ENCODE measurements at regions not wholly inside any gene's neighbourhood (a gene's known extent, or its start where the extent isn't known, plus 50 kb on each side); places are given as distances from the start of the nearest gene placed in this dataset.
A peak's percentile ranks its signal among the peaks of the same experiment; 100 is the strongest.

DNA sequence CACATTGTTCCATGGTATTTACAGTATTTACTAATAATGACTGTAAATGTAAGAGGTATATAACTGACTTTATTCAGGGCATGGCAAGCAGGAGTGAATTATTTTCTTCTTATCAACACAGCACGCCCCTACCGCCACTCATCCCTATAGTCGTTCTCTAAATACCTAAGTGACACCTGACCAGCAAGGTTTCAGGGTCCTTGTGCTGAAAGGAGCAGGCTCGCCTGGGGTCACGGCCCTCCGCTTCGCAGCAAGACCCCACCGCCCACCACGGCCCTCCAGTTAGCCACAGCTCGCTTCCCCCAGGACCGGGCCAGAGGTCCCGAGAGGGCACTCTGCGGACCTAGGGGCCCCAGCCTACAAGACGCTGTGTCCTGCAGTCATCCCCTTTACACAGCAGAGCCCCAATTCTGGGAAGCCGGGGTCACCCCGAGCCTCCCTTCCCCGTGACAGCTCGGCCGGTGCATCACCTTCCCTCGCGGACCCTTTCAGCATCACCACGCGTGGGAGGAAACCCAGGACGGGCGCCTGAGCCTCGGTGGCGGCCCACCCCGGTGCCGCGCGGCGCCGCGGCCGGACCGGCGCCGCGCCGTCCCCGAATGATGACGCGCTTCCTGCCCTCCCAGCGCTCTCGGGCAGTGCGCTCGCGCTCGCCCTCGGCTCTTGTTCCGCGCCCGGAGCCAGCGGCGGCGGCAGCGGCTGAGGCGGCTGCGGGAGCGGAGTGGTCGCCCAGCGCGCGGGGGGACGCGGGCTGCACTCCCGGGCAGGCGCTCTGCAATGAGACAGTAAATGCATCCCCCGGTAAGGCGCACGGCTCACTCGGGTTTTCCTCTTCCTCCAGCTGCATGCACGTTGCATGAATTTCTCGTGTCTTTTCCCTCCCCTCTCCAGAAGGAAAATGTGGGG lies 225.1 kb upstream of the C2CD4B start, which contains the start of gene TLN2:
Gene TLN2 (plus strand): TSS at position 666 of the 906 bp plus-strand sequence.
- peaks cover 20% of the 10 kb centered on the region for H3K27me3 Mint-ChIP-seq (ENCODE audit: low read depth)
- peaks cover 15% of the 10 kb centered on the region for H3K4me1 Mint-ChIP-seq (ENCODE audit: low read depth)
- H3K9me3 Mint-ChIP-seq, result no peaks in the 10 kb centered on the region
- DNase-seq, result peak; percentile 31
- H3K4me3 Mint-ChIP-seq, result peak within 1 kb of the TSS; percentile 93
- no peaks in the 10 kb centered on the region for H3K36me3 Mint-ChIP-seq (ENCODE audit: insufficient read depth)
- peak; percentile 85 to 89 for ATAC-seq

DNA sequence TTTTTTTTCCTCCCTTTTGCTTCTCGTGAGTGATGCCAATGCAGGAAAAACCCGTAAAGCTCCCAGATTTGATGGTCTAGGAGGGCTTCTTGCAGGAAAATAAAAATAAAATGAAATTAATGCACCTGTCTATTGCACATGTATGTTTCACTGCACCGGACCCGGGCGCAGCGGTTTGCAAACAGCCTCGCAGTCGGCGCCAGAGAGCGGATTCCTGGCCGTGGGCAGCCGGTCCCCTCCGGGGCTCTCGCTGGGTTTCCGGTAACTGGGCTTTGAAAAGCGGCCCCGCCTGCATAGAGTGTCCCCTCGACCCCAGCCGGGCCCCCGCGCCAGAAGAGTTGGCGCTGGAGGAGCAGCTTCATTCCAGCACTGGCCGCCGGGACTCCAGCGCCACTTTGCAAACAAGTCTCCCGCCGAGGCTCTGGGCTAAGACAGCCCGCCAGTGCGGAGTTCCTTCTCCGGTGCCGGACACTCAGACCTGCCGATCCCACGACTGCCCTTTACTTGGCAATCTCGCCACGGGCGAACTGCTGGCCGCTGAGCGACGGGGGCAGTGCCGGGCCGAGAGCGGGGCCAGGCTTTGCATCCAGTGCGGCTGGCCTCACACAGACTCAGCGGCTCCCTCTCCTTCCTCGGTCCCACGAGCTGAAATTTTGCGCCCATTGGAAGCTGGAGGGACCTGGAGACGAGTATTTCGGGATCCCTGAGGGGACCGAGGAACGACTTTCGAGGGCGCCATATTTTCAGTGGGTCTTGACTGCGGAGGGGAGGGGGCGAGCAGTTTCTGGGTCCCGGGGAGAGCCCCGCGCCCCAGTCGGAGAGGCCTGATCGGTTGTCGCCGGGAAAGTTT lies 225.9 kb upstream of the C2CD4B start:
- peak; percentile 27 to 31 for ATAC-seq
- Mint-ChIP-seq H3K9me3 (no peaks in the 10 kb centered on the region), H3K4me3 (peak overlapping the region; percentile 87), H3K4me1 (ENCODE audit: low read depth) (peaks cover 15% of the 10 kb centered on the region), H3K36me3 (ENCODE audit: insufficient read depth) (no peaks in the 10 kb centered on the region), H3K27me3 (ENCODE audit: low read depth) (peaks cover 20% of the 10 kb centered on the region)
- no peak for DNase-seq

DNA sequence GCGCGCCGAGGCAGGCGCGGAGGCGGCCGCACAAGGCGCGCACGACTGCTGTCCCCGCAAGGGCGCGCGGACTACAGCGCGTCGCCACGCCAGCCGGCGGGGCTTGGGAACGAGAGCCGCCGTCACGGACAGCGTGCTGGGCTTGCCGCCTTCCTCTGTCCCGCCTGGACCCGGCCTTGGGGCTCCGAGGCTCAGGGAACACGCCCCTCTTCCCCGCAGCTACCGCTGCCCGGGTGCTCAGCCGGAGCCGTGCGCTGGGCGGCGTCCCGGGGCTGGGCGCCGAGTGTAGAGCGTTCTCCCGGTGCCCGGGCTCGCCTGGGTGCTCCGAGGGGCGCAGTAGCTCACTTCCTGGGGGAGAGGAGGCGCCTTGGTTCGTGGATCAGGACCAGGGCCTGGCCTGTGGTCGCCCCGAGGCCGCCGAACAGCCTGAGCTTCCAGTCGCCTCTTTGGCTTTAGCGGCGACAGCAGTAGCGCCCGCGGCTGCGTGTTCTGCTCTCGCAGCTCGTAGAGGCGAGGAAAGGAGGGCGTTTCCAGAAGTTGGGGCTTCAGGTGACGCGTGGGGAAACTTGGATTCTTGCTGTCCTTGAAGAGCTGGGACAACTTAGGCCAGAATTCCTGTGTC lies 226.7 kb upstream of the C2CD4B start:
- Mint-ChIP-seq H3K4me1 (ENCODE audit: low read depth) (peaks cover 15% of the 10 kb centered on the region), H3K4me3 (peak overlapping the region; percentile 87), H3K27me3 (ENCODE audit: low read depth) (peaks cover 23% of the 10 kb centered on the region), H3K9me3 (no peaks in the 10 kb centered on the region), H3K36me3 (ENCODE audit: insufficient read depth) (no peaks in the 10 kb centered on the region)
- DNase-seq (peak; percentile 5), ATAC-seq (peak; percentile 50 to 57)

DNA sequence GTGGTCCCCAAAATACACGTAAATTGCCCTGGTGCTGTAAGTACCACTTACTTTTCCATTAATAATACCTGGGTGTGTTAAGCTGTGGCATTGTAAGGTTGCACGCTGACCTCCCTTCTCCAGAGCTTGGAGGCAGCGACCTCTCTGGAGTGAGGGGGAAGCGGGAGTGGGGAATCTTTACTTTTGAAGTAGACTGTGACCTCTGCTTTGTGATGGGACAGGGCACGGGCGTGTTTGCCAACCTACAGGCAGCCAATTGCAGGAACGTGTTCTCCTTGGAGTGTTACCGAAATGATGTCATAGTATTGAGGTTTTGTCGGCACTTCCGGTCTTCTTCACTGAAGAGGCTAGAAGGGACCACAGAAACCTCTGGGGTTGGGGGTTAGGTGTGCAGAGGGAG lies 227.3 kb upstream of the C2CD4B start:
- peaks cover 15% of the 10 kb centered on the region for H3K4me1 Mint-ChIP-seq (ENCODE audit: low read depth)
- DNase-seq, result no peak
- peak overlapping the region; percentile 87 for H3K4me3 Mint-ChIP-seq
- no peak for ATAC-seq
- H3K27me3 Mint-ChIP-seq (ENCODE audit: low read depth), result peaks cover 25% of the 10 kb centered on the region
- no peaks in the 10 kb centered on the region for H3K36me3 Mint-ChIP-seq (ENCODE audit: insufficient read depth)
- no peaks in the 10 kb centered on the region for H3K9me3 Mint-ChIP-seq

DNA sequence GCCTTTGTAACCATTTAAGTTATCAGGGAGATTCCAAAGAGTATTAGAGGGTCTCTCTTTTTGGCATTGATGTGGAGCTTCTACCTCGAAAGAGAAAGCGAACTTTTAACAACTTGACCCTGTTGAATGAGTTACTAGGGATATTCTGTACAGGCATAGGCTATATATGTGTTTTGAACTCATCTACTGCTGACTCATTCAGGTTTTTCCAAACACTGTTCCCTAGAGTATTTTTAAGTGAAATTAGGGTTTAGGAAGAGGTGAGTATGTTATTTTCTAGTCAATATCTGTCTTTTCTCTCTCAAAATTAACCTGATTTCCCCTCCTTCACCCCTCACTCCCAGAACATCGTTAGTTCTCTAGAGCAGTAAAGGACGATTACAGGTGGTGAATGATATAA lies 228.1 kb upstream of the C2CD4B start:
- ATAC-seq, result no peak
- no peaks in the 10 kb centered on the region for H3K9me3 Mint-ChIP-seq
- H3K36me3 Mint-ChIP-seq (ENCODE audit: insufficient read depth), result no peaks in the 10 kb centered on the region
- H3K4me3 Mint-ChIP-seq, result no peak overlapping the region
- no peak for DNase-seq
- peaks cover 28% of the 10 kb centered on the region for H3K27me3 Mint-ChIP-seq (ENCODE audit: low read depth)
- peaks cover 15% of the 10 kb centered on the region for H3K4me1 Mint-ChIP-seq (ENCODE audit: low read depth)

DNA sequence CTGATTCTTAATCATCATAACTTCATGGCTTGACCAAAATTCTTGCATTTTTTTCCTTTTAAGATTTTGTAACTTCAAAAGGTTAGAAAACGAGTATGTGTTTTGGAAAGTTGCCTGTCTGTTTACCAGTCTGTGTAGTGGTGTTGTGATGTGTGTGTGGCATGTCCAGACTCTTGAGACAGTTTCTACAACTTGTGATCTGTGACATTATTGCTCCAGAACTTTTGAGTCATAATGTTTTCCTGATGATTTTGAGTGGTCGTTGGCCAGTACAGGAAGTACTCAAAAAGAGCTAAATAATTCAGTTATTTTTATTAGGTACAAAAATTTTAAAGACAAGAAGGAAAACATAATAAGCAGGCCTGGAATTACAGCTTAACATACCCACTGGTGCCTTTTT lies 229.0 kb upstream of the C2CD4B start:
- no peak for DNase-seq
- Mint-ChIP-seq H3K36me3 (ENCODE audit: insufficient read depth) (no peaks in the 10 kb centered on the region), H3K4me1 (ENCODE audit: low read depth) (peaks cover 15% of the 10 kb centered on the region), H3K27me3 (ENCODE audit: low read depth) (peaks cover 32% of the 10 kb centered on the region), H3K9me3 (peaks cover 3% of the 10 kb centered on the region), H3K4me3 (no peak overlapping the region)
- no peak for ATAC-seq

DNA sequence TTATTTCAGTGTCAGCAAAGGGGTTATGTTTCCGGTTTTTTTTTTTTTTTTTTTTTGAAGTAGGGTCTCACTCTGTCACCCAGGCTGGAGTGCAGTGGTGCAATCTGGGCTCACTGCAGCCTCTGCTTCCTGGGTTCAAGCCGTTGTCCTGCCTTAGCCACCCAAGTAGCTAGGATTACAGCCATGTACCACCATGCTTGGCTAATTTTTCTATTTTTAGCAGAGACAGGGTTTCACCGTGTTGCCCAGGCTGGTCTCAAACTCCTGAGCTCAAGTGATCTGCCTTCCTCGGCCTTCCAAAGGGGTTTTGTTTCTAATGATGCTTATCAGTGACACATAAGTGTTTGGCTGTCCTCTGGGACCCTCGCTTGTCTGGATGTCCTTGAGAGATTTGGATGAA lies 235.7 kb upstream of the C2CD4B start:
- ATAC-seq, result no peak

DNA sequence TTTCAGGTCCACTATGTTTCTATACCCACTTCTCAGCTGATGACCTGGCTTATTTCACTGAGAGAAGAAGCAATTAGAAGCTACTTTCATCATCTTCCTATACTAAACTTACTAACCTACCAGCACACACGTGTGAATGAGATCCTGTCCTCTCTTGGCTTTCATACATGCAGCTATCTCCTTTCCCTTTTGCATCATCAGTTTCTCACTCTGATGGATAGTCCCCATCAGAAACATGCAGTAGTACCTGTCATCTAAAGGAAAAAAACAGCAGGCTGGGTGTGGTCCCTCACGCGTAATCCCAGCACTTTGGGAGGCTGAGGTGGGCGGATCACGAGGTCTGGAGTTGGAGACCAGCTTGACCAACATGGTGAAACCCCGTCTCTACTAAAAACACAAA lies 237.6 kb upstream of the C2CD4B start:
- ATAC-seq, result no peak
- peaks cover 2% of the 10 kb centered on the region for H3K36me3 Mint-ChIP-seq (ENCODE audit: insufficient read depth)
- H3K9me3 Mint-ChIP-seq, result peaks cover 10% of the 10 kb centered on the region
- no peak overlapping the region for H3K4me3 Mint-ChIP-seq
- H3K4me1 Mint-ChIP-seq (ENCODE audit: low read depth), result no peaks in the 10 kb centered on the region
- DNase-seq, result no peak
- peaks cover 49% of the 10 kb centered on the region for H3K27me3 Mint-ChIP-seq (ENCODE audit: low read depth)

More for the DNA sequence above, 235.7 kb upstream of the C2CD4B start:
- no peak for DNase-seq
- Mint-ChIP-seq H3K36me3 (ENCODE audit: insufficient read depth) (peaks cover 2% of the 10 kb centered on the region), H3K4me1 (ENCODE audit: low read depth) (no peaks in the 10 kb centered on the region), H3K9me3 (peaks cover 10% of the 10 kb centered on the region), H3K4me3 (no peak overlapping the region), H3K27me3 (ENCODE audit: low read depth) (peaks cover 49% of the 10 kb centered on the region)

DNA sequence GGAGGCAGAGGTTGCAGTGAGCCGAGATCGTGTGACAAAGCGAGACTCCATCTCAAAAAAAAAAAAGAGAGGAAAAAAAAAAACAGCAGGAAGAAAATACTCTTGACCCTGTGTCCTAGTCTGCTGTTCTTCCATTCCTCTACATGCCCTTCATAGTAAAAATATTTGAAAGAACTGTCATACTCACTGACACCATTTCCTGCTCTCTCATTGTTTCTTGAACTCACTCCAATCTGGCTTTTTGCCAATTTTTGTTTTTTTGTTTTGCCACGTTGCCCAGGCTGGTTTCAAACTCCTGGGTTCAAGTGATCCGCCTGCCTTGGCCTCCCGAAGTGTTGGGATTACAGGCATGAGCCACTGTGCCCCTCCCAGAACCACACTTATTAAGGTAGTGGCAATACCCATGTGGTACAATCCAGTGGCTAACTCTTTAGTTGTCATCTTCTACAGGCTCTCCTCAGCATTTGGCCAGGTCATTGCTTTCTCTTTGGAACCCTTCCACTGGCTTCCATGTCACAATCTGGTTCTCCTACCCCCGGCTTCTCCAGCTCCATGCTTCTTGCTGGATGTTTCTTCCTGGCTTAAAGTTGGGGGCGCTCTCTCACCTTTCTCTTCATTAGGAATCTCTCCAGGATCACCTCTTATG lies 238.2 kb upstream of the C2CD4B start:
- H3K27me3 Mint-ChIP-seq (ENCODE audit: low read depth), result peaks cover 47% of the 10 kb centered on the region
- H3K9me3 Mint-ChIP-seq, result peaks cover 10% of the 10 kb centered on the region
- DNase-seq (no peak), ATAC-seq (no peak)
- H3K36me3 Mint-ChIP-seq (ENCODE audit: insufficient read depth), result peaks cover 2% of the 10 kb centered on the region
- H3K4me1 Mint-ChIP-seq (ENCODE audit: low read depth), result no peaks in the 10 kb centered on the region
- H3K4me3 Mint-ChIP-seq, result no peak overlapping the region

DNA sequence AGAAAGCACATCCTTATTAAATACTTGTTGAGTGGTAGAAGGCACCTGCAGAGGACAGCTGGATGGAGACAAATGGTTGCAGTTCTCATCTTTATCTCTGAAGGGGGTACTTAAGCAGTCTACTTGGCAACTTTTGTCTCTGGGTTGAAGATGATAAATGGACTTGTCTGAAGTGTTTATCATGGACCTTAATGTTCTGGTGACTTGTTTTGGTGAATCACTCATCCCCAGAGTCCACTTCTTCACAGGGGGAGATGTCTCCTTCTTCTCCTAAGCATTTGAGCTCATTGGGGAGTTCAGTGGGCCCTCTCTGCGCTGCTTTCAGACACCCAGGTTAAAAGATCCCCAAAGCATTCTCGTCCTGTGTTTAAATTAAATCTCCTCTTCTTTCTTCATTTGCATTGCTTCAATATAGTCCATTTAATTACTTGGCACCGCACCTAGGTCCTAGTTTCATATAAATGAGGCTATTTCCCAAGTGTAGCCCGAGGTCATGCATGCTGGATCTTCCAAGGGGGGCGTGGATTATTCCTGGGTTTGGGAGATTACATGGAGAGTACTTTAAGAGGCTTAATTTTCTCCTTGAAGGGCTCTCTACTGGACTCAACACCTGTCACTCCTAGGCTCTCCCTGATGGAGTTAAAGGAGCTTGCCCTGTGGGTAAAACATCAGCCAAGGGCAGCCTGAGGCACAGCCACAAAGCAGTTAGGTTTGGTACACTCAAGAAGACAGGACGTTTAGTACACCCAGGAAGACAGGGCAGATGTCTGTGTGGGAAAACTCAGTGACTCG lies 239.3 kb upstream of the C2CD4B start:
- Mint-ChIP-seq H3K27me3 (ENCODE audit: low read depth) (peaks cover 43% of the 10 kb centered on the region), H3K9me3 (peaks cover 8% of the 10 kb centered on the region)

DNA sequence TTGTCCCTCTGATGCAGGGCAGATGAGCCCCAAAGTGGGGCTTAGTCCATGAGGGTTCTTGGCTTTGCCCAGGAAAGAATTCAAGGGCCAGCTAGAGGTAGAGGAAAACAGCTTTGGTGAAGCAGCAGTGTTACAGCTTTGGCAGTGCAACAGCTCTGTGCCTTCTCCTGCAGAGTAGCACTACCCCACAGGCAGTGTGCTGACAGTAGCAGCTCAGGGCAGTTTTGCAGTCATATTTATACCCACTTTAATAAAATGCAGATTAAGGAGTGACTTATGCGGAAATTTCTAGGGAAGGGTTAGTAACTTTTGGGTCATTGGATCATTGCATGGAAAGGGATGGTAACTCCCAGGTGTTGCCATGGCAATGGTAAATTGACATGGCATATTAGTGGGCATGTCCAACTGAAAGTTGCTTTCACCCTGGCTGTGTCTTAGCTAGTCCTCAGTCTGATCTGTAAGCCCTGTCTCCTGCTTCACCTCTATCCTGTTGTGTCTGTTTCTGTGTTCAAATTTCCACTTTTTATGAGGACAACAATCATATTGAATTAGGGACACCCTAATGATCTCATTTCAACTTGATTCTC lies 241.3 kb upstream of the C2CD4B start:
- Mint-ChIP-seq H3K9me3 (no peaks in the 10 kb centered on the region), H3K27me3 (ENCODE audit: low read depth) (peaks cover 32% of the 10 kb centered on the region), H3K4me1 (ENCODE audit: low read depth) (no peaks in the 10 kb centered on the region), H3K4me3 (no peak overlapping the region), H3K36me3 (ENCODE audit: insufficient read depth) (no peaks in the 10 kb centered on the region)
- DNase-seq, result no peak
- ATAC-seq, result no peak

More for the DNA sequence above, 239.3 kb upstream of the C2CD4B start:
- H3K36me3 Mint-ChIP-seq (ENCODE audit: insufficient read depth), result peaks cover 2% of the 10 kb centered on the region
- DNase-seq, result no peak
- H3K4me1 Mint-ChIP-seq (ENCODE audit: low read depth), result no peaks in the 10 kb centered on the region
- H3K4me3 Mint-ChIP-seq, result no peak overlapping the region
- no peak for ATAC-seq

DNA sequence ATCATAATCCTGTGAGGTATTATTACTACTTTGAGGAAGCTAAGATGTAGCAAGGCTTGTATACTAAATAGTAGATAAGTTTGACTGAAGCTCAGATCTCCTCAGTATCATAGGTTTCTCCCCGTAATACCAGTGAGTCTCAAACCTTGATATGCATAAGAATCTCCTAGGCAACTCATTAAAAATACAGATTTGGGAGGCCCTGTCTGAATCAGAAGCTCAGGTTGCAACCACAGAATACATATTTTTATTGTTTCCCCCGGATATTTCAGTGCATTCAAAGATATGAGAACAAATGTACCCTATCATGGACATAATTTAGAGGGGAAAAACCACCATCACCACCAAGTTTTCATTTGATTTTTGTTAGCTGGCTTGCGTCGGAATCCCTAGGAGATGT lies 242.1 kb upstream of the C2CD4B start:
- Mint-ChIP-seq H3K36me3 (ENCODE audit: insufficient read depth) (no peaks in the 10 kb centered on the region), H3K27me3 (ENCODE audit: low read depth) (peaks cover 34% of the 10 kb centered on the region), H3K9me3 (no peaks in the 10 kb centered on the region), H3K4me1 (ENCODE audit: low read depth) (no peaks in the 10 kb centered on the region), H3K4me3 (no peak overlapping the region)
- DNase-seq (no peak), ATAC-seq (no peak)

DNA sequence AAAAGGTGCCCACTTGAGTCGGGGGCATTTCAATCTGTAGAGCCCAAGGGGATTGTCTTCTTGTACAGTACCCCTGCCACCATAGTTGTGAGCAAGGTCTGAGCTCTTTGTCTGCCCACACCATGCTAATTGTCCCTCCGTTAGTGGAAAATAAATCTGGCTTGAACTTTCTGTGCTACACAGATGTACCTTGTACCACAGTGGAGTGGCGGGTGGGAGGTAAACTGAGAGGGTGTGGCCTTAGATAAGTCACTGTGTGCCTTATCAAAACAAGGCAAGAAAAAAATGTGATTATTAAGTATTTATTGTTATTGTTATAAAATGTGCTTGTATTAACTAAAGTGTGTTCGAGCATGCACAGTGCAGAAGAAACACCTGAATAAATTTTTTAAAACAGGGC lies 242.9 kb upstream of the C2CD4B start:
- no peaks in the 10 kb centered on the region for H3K9me3 Mint-ChIP-seq
- no peak overlapping the region for H3K4me3 Mint-ChIP-seq
- peaks cover 34% of the 10 kb centered on the region for H3K27me3 Mint-ChIP-seq (ENCODE audit: low read depth)
- ATAC-seq (no peak), DNase-seq (no peak)
- no peaks in the 10 kb centered on the region for H3K4me1 Mint-ChIP-seq (ENCODE audit: low read depth)
- H3K36me3 Mint-ChIP-seq (ENCODE audit: insufficient read depth), result no peaks in the 10 kb centered on the region

Data from activated T-cell treated with anti-CD3 and anti-CD28 coated beads, Interleukin-2, amount 50 U/mL, for 4 hours (primary cell).